ENCODE measurements at regions not wholly inside any gene's neighbourhood (a gene's known extent, or its start where the extent isn't known, plus 50 kb on each side); places are given as distances from the start of the nearest gene placed in this dataset.

- TF ChIP-seq AR (CRISPR knock-in tag; IDR thresholded peaks at IDR 0.05) (no peak), ZNF416 (CRISPR knock-in tag; IDR thresholded peaks at IDR 0.05) (no peak), MLX (CRISPR knock-in tag; IDR thresholded peaks at IDR 0.05) (no peak), PRDM15 (CRISPR knock-in tag; IDR thresholded peaks at IDR 0.05) (no peak), ATF1 (CRISPR knock-in tag; IDR thresholded peaks at IDR 0.05) (no peak), ZBTB43 (CRISPR knock-in tag; IDR thresholded peaks at IDR 0.05) (no peak), NR1H2 (CRISPR knock-in tag; IDR thresholded peaks at IDR 0.05) (no peak), KAT7 (CRISPR knock-in tag; IDR thresholded peaks at IDR 0.05; ENCODE audit: borderline replicate concordance) (no peak), TEAD4 (CRISPR knock-in tag; IDR thresholded peaks at IDR 0.05) (no peak)
Observed at GRCh38 chr3:87361271-87361670, 84.9 kb upstream of the POU1F1 start (continued).

- no peak for TF ChIP-seq CREB1 (CRISPR knock-in tag; IDR thresholded peaks at IDR 0.05)
- Mint-ChIP-seq H3K4me3 (no peak overlapping the region), H3K4me1 (0 out of 2 replicates have a peak, but pooled peaks cover 3% of the 10 kb centered on the region), H3K9me3 (no peaks in the 10 kb centered on the region), H3K27me3 (ENCODE audit: low read depth) (no peaks in the 10 kb centered on the region), H3K36me3 (no peaks in the 10 kb centered on the region), H3K27ac (no peak overlapping the region)
- ChIA-PET CTCF (no interaction called here), POLR2A (no interaction called here)
- DNase-seq (ENCODE audit: low spot score) (no peak), ATAC-seq (no peak)
Observed at GRCh38 chr3:87359826-87360225, 83.4 kb upstream of the POU1F1 start.

- Mint-ChIP-seq H3K4me3 (no peak overlapping the region), H3K9me3 (no peaks in the 10 kb centered on the region), H3K27me3 (ENCODE audit: low read depth) (no peaks in the 10 kb centered on the region), H3K4me1 (0 out of 2 replicates have a peak, but pooled peaks cover 3% of the 10 kb centered on the region), H3K27ac (no peak overlapping the region), H3K36me3 (no peaks in the 10 kb centered on the region)
- ChIA-PET CTCF (interaction anchor here (0.6 kb wide), 1 partner anchor 80 kb away, joined by 4 read pairs; no protein-coding TSS in a partner anchor), POLR2A (no interaction called here)
- ATAC-seq (no peak), DNase-seq (ENCODE audit: low spot score) (no peak)
- TF ChIP-seq ARID4B (CRISPR knock-in tag; IDR thresholded peaks at IDR 0.05; ENCODE audit: borderline replicate concordance) (no peak), SMAD4 (CRISPR knock-in tag; IDR thresholded peaks at IDR 0.05) (no peak), AFF4 (CRISPR knock-in tag; IDR thresholded peaks at IDR 0.05; ENCODE audit: borderline replicate concordance) (no peak), ATF6 (CRISPR knock-in tag; IDR thresholded peaks at IDR 0.05) (no peak)
Observed at GRCh38 chr3:87359025-87359424, 82.6 kb upstream of the POU1F1 start.
